CD4-positive, alpha-beta T cell treated with Interferon gamma for 1 hour (primary cell): ENCODE measurements at regions not wholly inside any gene's neighbourhood (a gene's known extent, or its start where the extent isn't known, plus 50 kb on each side); places are given as distances from the start of the nearest gene placed in this dataset.

ENCODE experiments used
- DNase-seq: peaks from one replicate; pipeline ENCODE4 v3.0.0-alpha.2; 2020

GRCh38 chr2:12269041-12269972 is 447.4 kb upstream of the TRIB2 start:
- DNase-seq = no peak

- DNase-seq = no peak
Observed at GRCh38 chr2:12270876-12271588, 445.7 kb upstream of the TRIB2 start.

- no peak for DNase-seq
Observed at GRCh38 chr2:12271589-12271984, 445.1 kb upstream of the TRIB2 start.

- DNase-seq = no peak
Observed at GRCh38 chr2:12273111-12273510, 443.6 kb upstream of the TRIB2 start.

GRCh38 chr2:12274591-12274990 is 442.1 kb upstream of the TRIB2 start:
- no peak for DNase-seq

- no peak for DNase-seq
Observed at GRCh38 chr2:12277241-12278034, 439.3 kb upstream of the TRIB2 start.

- DNase-seq = no peak
Observed at GRCh38 chr2:12278217-12278750, 438.5 kb upstream of the TRIB2 start.

- no peak for DNase-seq
Observed at GRCh38 chr2:12282780-12283695, 433.7 kb upstream of the TRIB2 start.

- no peak for DNase-seq
Observed at GRCh38 chr2:12284037-12284436, 432.7 kb upstream of the TRIB2 start.

GRCh38 chr2:12284487-12284886 is 432.2 kb upstream of the TRIB2 start:
- DNase-seq = no peak

- no peak for DNase-seq
Observed at GRCh38 chr2:12286347-12286746, 430.4 kb upstream of the TRIB2 start.

GRCh38 chr2:12287220-12287751 is 429.4 kb upstream of the TRIB2 start:
- no peak for DNase-seq

GRCh38 chr2:12288048-12288447 is 428.7 kb upstream of the TRIB2 start:
- no peak for DNase-seq

- DNase-seq = no peak
Observed at GRCh38 chr2:12289120-12289802, 427.5 kb upstream of the TRIB2 start.

GRCh38 chr2:12291303-12291702 is 425.4 kb upstream of the TRIB2 start:
- DNase-seq = no peak

- no peak for DNase-seq
Observed at GRCh38 chr2:12293874-12294273, 422.9 kb upstream of the TRIB2 start.

GRCh38 chr2:12295856-12296519 is 420.7 kb upstream of the TRIB2 start:
- DNase-seq = no peak

GRCh38 chr2:12296915-12297314 is 419.8 kb upstream of the TRIB2 start:
- DNase-seq = no peak

- DNase-seq = no peak
Observed at GRCh38 chr2:12298352-12298751, 418.4 kb upstream of the TRIB2 start.

- DNase-seq = no peak
Observed at GRCh38 chr2:12299431-12299830, 417.3 kb upstream of the TRIB2 start.
